ENCODE measurements at regions not wholly inside any gene's neighbourhood (a gene's known extent, or its start where the extent isn't known, plus 50 kb on each side); places are given as distances from the start of the nearest gene placed in this dataset.

- Histone ChIP-seq H3K27ac (ENCODE audit: insufficient read depth, low read length, poor library complexity, severe bottlenecking) (no peak overlapping the region), H3K4me3 (ENCODE audit: insufficient read depth, low read depth, low read length, poor library complexity, severe bottlenecking) (no peak overlapping the region)
Observed at GRCh38 chr5:61800450-61800849, 468.4 kb downstream of the ZSWIM6 start.

GRCh38 chr5:61801174-61801573, 469.1 kb downstream of the ZSWIM6 start:
- no peaks in the 10 kb centered on the region for H3K4me1 ChIP-seq (ENCODE audit: control insufficient read depth, insufficient read depth, low read length, poor library complexity, severe bottlenecking)
- H3K36me3 ChIP-seq (ENCODE audit: control insufficient read depth, insufficient read depth, low read length): no peaks in the 10 kb centered on the region
- no peak overlapping the region for H3K27ac ChIP-seq (ENCODE audit: insufficient read depth, low read length, poor library complexity, severe bottlenecking)
- no peak for DNase-seq
- no peaks in the 10 kb centered on the region for H3K27me3 ChIP-seq (replicated peaks; ENCODE audit: control insufficient read depth, insufficient read depth, low read length, poor library complexity, severe bottlenecking)
- no peak overlapping the region for H3K4me3 ChIP-seq (ENCODE audit: insufficient read depth, low read depth, low read length, poor library complexity, severe bottlenecking)
- H3K9me3 ChIP-seq (ENCODE audit: control insufficient read depth, low read length): no peaks in the 10 kb centered on the region

More at GRCh38 chr5:61800450-61800849, 468.4 kb downstream of the ZSWIM6 start:
- no peaks in the 10 kb centered on the region for H3K9me3 ChIP-seq (ENCODE audit: control insufficient read depth, low read length)
- no peaks in the 10 kb centered on the region for H3K36me3 ChIP-seq (ENCODE audit: control insufficient read depth, insufficient read depth, low read length)
- no peak for DNase-seq
- no peaks in the 10 kb centered on the region for H3K4me1 ChIP-seq (ENCODE audit: control insufficient read depth, insufficient read depth, low read length, poor library complexity, severe bottlenecking)
- no peaks in the 10 kb centered on the region for H3K27me3 ChIP-seq (replicated peaks; ENCODE audit: control insufficient read depth, insufficient read depth, low read length, poor library complexity, severe bottlenecking)

- no peaks in the 10 kb centered on the region for H3K27me3 ChIP-seq (replicated peaks; ENCODE audit: control insufficient read depth, insufficient read depth, low read length, poor library complexity, severe bottlenecking)
- no peak for DNase-seq
- no peaks in the 10 kb centered on the region for H3K4me1 ChIP-seq (ENCODE audit: control insufficient read depth, insufficient read depth, low read length, poor library complexity, severe bottlenecking)
- no peak overlapping the region for H3K27ac ChIP-seq (ENCODE audit: insufficient read depth, low read length, poor library complexity, severe bottlenecking)
- no peaks in the 10 kb centered on the region for H3K36me3 ChIP-seq (ENCODE audit: control insufficient read depth, insufficient read depth, low read length)
- no peaks in the 10 kb centered on the region for H3K9me3 ChIP-seq (ENCODE audit: control insufficient read depth, low read length)
- H3K4me3 ChIP-seq (ENCODE audit: insufficient read depth, low read depth, low read length, poor library complexity, severe bottlenecking): no peak overlapping the region
Observed at GRCh38 chr5:61802456-61802855, 470.4 kb downstream of the ZSWIM6 start.

- Histone ChIP-seq H3K4me3 (ENCODE audit: insufficient read depth, low read depth, low read length, poor library complexity, severe bottlenecking) (no peak overlapping the region), H3K4me1 (ENCODE audit: control insufficient read depth, insufficient read depth, low read length, poor library complexity, severe bottlenecking) (no peaks in the 10 kb centered on the region), H3K27ac (ENCODE audit: insufficient read depth, low read length, poor library complexity, severe bottlenecking) (no peak overlapping the region), H3K9me3 (ENCODE audit: control insufficient read depth, low read length) (no peaks in the 10 kb centered on the region), H3K36me3 (ENCODE audit: control insufficient read depth, insufficient read depth, low read length) (no peaks in the 10 kb centered on the region), H3K27me3 (replicated peaks; ENCODE audit: control insufficient read depth, insufficient read depth, low read length, poor library complexity, severe bottlenecking) (no peaks in the 10 kb centered on the region)
- DNase-seq: no peak
Observed at GRCh38 chr5:61805101-61805500, 473.0 kb downstream of the ZSWIM6 start.

- Histone ChIP-seq H3K36me3 (ENCODE audit: control insufficient read depth, insufficient read depth, low read length) (no peaks in the 10 kb centered on the region), H3K4me1 (ENCODE audit: control insufficient read depth, insufficient read depth, low read length, poor library complexity, severe bottlenecking) (no peaks in the 10 kb centered on the region), H3K9me3 (ENCODE audit: control insufficient read depth, low read length) (no peaks in the 10 kb centered on the region), H3K27ac (ENCODE audit: insufficient read depth, low read length, poor library complexity, severe bottlenecking) (no peak overlapping the region), H3K27me3 (replicated peaks; ENCODE audit: control insufficient read depth, insufficient read depth, low read length, poor library complexity, severe bottlenecking) (no peaks in the 10 kb centered on the region), H3K4me3 (ENCODE audit: insufficient read depth, low read depth, low read length, poor library complexity, severe bottlenecking) (no peak overlapping the region)
- no peak for DNase-seq
Observed at GRCh38 chr5:61806491-61807020, 474.5 kb downstream of the ZSWIM6 start.

- no peaks in the 10 kb centered on the region for H3K36me3 ChIP-seq (ENCODE audit: control insufficient read depth, insufficient read depth, low read length)
- no peak for DNase-seq
- H3K4me1 ChIP-seq (ENCODE audit: control insufficient read depth, insufficient read depth, low read length, poor library complexity, severe bottlenecking): no peaks in the 10 kb centered on the region
- H3K4me3 ChIP-seq (ENCODE audit: insufficient read depth, low read depth, low read length, poor library complexity, severe bottlenecking): no peak overlapping the region
- H3K27me3 ChIP-seq (replicated peaks; ENCODE audit: control insufficient read depth, insufficient read depth, low read length, poor library complexity, severe bottlenecking): no peaks in the 10 kb centered on the region
- H3K27ac ChIP-seq (ENCODE audit: insufficient read depth, low read length, poor library complexity, severe bottlenecking): no peak overlapping the region
- H3K9me3 ChIP-seq (ENCODE audit: control insufficient read depth, low read length): no peaks in the 10 kb centered on the region
Observed at GRCh38 chr5:61808091-61808490, 476.0 kb downstream of the ZSWIM6 start.

- Histone ChIP-seq H3K27ac (ENCODE audit: insufficient read depth, low read length, poor library complexity, severe bottlenecking) (no peak overlapping the region), H3K9me3 (ENCODE audit: control insufficient read depth, low read length) (no peaks in the 10 kb centered on the region), H3K4me1 (ENCODE audit: control insufficient read depth, insufficient read depth, low read length, poor library complexity, severe bottlenecking) (no peaks in the 10 kb centered on the region), H3K27me3 (replicated peaks; ENCODE audit: control insufficient read depth, insufficient read depth, low read length, poor library complexity, severe bottlenecking) (no peaks in the 10 kb centered on the region), H3K36me3 (ENCODE audit: control insufficient read depth, insufficient read depth, low read length) (no peaks in the 10 kb centered on the region), H3K4me3 (ENCODE audit: insufficient read depth, low read depth, low read length, poor library complexity, severe bottlenecking) (no peak overlapping the region)
- DNase-seq: no peak
Observed at GRCh38 chr5:61808909-61809308, 476.9 kb downstream of the ZSWIM6 start.

GRCh38 chr5:61809651-61810050, 477.6 kb downstream of the ZSWIM6 start:
- Histone ChIP-seq H3K36me3 (ENCODE audit: control insufficient read depth, insufficient read depth, low read length) (no peaks in the 10 kb centered on the region), H3K4me3 (ENCODE audit: insufficient read depth, low read depth, low read length, poor library complexity, severe bottlenecking) (no peak overlapping the region), H3K9me3 (ENCODE audit: control insufficient read depth, low read length) (no peaks in the 10 kb centered on the region), H3K27me3 (replicated peaks; ENCODE audit: control insufficient read depth, insufficient read depth, low read length, poor library complexity, severe bottlenecking) (no peaks in the 10 kb centered on the region), H3K27ac (ENCODE audit: insufficient read depth, low read length, poor library complexity, severe bottlenecking) (no peak overlapping the region), H3K4me1 (ENCODE audit: control insufficient read depth, insufficient read depth, low read length, poor library complexity, severe bottlenecking) (no peaks in the 10 kb centered on the region)
- DNase-seq: no peak

GRCh38 chr5:61811052-61811451, 479.0 kb downstream of the ZSWIM6 start:
- H3K4me3 ChIP-seq (ENCODE audit: insufficient read depth, low read depth, low read length, poor library complexity, severe bottlenecking): no peak overlapping the region
- H3K27ac ChIP-seq (ENCODE audit: insufficient read depth, low read length, poor library complexity, severe bottlenecking): no peak overlapping the region
- DNase-seq: no peak
- no peaks in the 10 kb centered on the region for H3K27me3 ChIP-seq (replicated peaks; ENCODE audit: control insufficient read depth, insufficient read depth, low read length, poor library complexity, severe bottlenecking)
- no peaks in the 10 kb centered on the region for H3K9me3 ChIP-seq (ENCODE audit: control insufficient read depth, low read length)
- no peaks in the 10 kb centered on the region for H3K4me1 ChIP-seq (ENCODE audit: control insufficient read depth, insufficient read depth, low read length, poor library complexity, severe bottlenecking)
- no peaks in the 10 kb centered on the region for H3K36me3 ChIP-seq (ENCODE audit: control insufficient read depth, insufficient read depth, low read length)

- Histone ChIP-seq H3K36me3 (ENCODE audit: control insufficient read depth, insufficient read depth, low read length) (no peaks in the 10 kb centered on the region), H3K4me3 (ENCODE audit: insufficient read depth, low read depth, low read length, poor library complexity, severe bottlenecking) (no peak overlapping the region), H3K9me3 (ENCODE audit: control insufficient read depth, low read length) (no peaks in the 10 kb centered on the region), H3K27ac (ENCODE audit: insufficient read depth, low read length, poor library complexity, severe bottlenecking) (no peak overlapping the region), H3K27me3 (replicated peaks; ENCODE audit: control insufficient read depth, insufficient read depth, low read length, poor library complexity, severe bottlenecking) (no peaks in the 10 kb centered on the region), H3K4me1 (ENCODE audit: control insufficient read depth, insufficient read depth, low read length, poor library complexity, severe bottlenecking) (no peaks in the 10 kb centered on the region)
- no peak for DNase-seq
Observed at GRCh38 chr5:61813361-61813760, 481.3 kb downstream of the ZSWIM6 start.

Measured in effector memory CD4-positive, alpha-beta T cell (primary cell).